ENCODE measurements at regions not wholly inside any gene's neighbourhood (a gene's known extent, or its start where the extent isn't known, plus 50 kb on each side); places are given as distances from the start of the nearest gene placed in this dataset.

- TF ChIP-seq CTCF (conservative IDR thresholded peaks at IDR 0.05 in 1 of 2, IDR thresholded peaks at IDR 0.05 in 1 of 2; ENCODE audit: extremely low read depth in 1 of 2, insufficient read depth in 1 of 2, low read depth in 1 of 2, low read length in 2 of 2) = no peak
- TF ChIP-seq EZH2 (IDR thresholded peaks at IDR 0.05; ENCODE audit: borderline replicate concordance, low read length) = no peak
Measured at GRCh38 chr6:138678168-138678567, 95.4 kb upstream of the CCDC28A start.

Data from mammary epithelial cell (primary cell).